ENCODE measurements at regions not wholly inside any gene's neighbourhood (a gene's known extent, or its start where the extent isn't known, plus 50 kb on each side); places are given as distances from the start of the nearest gene placed in this dataset.

GRCh38 chr1:56434740-56435139 is 144.6 kb downstream of the PLPP3 start:
- TF ChIP-seq CTCF (conservative IDR thresholded peaks at IDR 0.05 in 1 of 2, IDR thresholded peaks at IDR 0.05 in 1 of 2; ENCODE audit: low read depth in 1 of 2, low read length in 2 of 2) (no peak), EZH2 (IDR thresholded peaks at IDR 0.05; ENCODE audit: low read length, missing control alignments) (no peak)
